Erythroblast (primary cell): ENCODE measurements at regions not wholly inside any gene's neighbourhood (a gene's known extent, or its start where the extent isn't known, plus 50 kb on each side); places are given as distances from the start of the nearest gene placed in this dataset.

Source experiments
- GATA1 ChIP-seq: IDR thresholded peaks from 2 replicates; pipeline ENCODE4 v1.6.1; 2011; ENCODE audit warnings: low read depth, mild to moderate bottlenecking, control low read depth, low read length, moderate library complexity
- POLR2A ChIP-seq: IDR thresholded peaks from 2 replicates; pipeline ENCODE4 v1.6.1; 2011; ENCODE audit warnings: mild to moderate bottlenecking, low read length

- TF ChIP-seq POLR2A (no peak), GATA1 (no peak)
Measured at GRCh38 chr16:79659344-79659743, 58.8 kb upstream of the MAF start.
